Testis (tissue), 2 donors: ENCODE measurements at regions not wholly inside any gene's neighbourhood (a gene's known extent, or its start where the extent isn't known, plus 50 kb on each side); places are given as distances from the start of the nearest gene placed in this dataset.
"Not testable (repeated sequence)": the region's sequence is repeated elsewhere in the genome, so short reads cannot be mapped to it uniquely, and the experiment has no call there.

Source experiments
- POLR2A ChIP-seq: fragments of 450-650 bp; IDR thresholded peaks from one replicate; pipeline ENCODE4 v1.6.1; 2017; ENCODE audit warnings: antibody characterized with exemption, mild to moderate bottlenecking, moderate library complexity
- TF ChIP-seq, protein P1 (sequence below), 3 experiments: fragments of 450-650 bp in 2 of 3; fragments of 200-600 bp in 1 of 3; sonication (generic) in 1 of 3; IDR thresholded peaks; one replicate each; pipeline ENCODE4 v1.5.1; 2016 to 2019; ENCODE audit warnings: antibody characterized with exemption in 3 of 3, mild to moderate bottlenecking in 2 of 3, moderate library complexity in 1 of 3

DNA sequence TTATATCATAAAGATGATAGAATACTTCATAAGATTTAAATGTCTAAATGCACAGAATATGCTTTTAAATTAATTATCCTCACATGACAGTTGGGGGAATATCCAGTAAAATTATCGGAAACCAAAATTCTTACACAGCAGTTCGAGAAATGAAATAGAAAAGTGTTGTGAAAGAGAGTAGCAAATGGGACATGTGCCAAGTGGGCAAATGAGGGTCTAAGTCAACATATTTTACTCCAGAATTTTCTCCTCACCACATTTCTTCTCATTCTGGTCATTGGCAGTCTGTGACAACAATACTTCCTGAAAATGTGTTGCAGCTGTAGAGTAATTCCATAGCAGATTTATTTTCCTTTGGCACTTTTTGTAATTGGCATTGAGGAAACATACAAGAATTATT is 945.2 kb upstream of the ADAMTS5 start:
- TF ChIP-seq POLR2A = not testable (repeated sequence)
- TF ChIP-seq, protein P1, sequence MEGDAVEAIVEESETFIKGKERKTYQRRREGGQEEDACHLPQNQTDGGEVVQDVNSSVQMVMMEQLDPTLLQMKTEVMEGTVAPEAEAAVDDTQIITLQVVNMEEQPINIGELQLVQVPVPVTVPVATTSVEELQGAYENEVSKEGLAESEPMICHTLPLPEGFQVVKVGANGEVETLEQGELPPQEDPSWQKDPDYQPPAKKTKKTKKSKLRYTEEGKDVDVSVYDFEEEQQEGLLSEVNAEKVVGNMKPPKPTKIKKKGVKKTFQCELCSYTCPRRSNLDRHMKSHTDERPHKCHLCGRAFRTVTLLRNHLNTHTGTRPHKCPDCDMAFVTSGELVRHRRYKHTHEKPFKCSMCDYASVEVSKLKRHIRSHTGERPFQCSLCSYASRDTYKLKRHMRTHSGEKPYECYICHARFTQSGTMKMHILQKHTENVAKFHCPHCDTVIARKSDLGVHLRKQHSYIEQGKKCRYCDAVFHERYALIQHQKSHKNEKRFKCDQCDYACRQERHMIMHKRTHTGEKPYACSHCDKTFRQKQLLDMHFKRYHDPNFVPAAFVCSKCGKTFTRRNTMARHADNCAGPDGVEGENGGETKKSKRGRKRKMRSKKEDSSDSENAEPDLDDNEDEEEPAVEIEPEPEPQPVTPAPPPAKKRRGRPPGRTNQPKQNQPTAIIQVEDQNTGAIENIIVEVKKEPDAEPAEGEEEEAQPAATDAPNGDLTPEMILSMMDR (IDR thresholded peaks at IDR 0.05) = not testable (repeated sequence)
